Fibroblast of mammary gland (primary cell): ENCODE measurements at regions not wholly inside any gene's neighbourhood (a gene's known extent, or its start where the extent isn't known, plus 50 kb on each side); places are given as distances from the start of the nearest gene placed in this dataset.

Experiments
- DNase-seq: peaks from one replicate; pipeline ENCODE4 v3.0.0-alpha.2; 2010; ENCODE audit warnings: low read depth
- H3K4me3 ChIP-seq: 2 replicates; pipeline ENCODE4 v1.5.1; 2011; ENCODE audit warnings: low read depth, mild to moderate bottlenecking, low read length, moderate library complexity; ENCODE audit not compliant: control insufficient read depth
- TF ChIP-seq, protein P1 (sequence below): conservative IDR thresholded peaks from 2 replicates; pipeline ENCODE4 v1.5.1; 2011; ENCODE audit warnings: low read depth, low read length, inconsistent platforms; ENCODE audit not compliant: control insufficient read depth, insufficient read depth

DNA sequence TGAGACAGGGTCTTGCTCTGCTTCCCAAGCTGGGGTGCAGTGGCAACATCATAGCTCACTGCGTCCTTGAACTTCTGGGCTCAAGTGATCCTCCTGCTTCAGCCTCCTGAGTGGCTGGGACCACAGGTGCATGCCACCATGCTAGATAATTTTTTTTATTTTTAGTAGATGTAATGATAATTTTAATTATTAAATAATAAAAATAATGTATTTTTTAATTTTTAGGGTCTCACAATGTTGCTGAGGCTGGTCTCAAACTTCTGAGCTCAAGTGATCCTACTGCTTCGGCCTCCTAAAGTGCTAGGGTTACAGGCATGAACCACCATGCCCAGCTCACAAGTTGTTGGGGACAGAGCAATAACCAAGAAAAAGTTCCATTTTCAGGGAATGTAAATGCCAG lies 138.0 kb upstream of the RALGAPA2 start:
- TF ChIP-seq, protein P1, sequence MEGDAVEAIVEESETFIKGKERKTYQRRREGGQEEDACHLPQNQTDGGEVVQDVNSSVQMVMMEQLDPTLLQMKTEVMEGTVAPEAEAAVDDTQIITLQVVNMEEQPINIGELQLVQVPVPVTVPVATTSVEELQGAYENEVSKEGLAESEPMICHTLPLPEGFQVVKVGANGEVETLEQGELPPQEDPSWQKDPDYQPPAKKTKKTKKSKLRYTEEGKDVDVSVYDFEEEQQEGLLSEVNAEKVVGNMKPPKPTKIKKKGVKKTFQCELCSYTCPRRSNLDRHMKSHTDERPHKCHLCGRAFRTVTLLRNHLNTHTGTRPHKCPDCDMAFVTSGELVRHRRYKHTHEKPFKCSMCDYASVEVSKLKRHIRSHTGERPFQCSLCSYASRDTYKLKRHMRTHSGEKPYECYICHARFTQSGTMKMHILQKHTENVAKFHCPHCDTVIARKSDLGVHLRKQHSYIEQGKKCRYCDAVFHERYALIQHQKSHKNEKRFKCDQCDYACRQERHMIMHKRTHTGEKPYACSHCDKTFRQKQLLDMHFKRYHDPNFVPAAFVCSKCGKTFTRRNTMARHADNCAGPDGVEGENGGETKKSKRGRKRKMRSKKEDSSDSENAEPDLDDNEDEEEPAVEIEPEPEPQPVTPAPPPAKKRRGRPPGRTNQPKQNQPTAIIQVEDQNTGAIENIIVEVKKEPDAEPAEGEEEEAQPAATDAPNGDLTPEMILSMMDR, result no peak
- no peak for DNase-seq
- no peak overlapping the region for H3K4me3 ChIP-seq

DNA sequence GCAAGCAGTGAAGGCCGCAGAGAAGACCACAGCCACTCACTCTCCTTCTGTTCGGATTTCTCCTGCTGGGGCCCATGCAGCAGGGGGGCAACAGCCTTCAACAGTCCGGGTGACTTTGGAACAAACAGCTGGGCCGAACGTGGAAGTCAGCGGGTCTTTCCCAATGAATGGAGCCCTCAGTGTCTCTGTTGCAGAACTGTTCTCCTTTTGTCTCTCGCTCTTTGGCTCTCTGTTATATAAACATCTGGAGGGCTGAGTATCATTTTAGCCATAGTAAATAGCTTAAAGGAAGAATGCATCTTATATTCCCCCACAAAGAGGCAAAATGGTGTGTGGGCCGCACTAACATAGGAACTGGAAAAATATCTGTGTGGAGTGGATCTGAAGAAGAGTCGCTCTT lies 136.7 kb upstream of the RALGAPA2 start:
- H3K4me3 ChIP-seq, result no peak overlapping the region
- DNase-seq, result no peak
- TF ChIP-seq, protein P1, result no peak

DNA sequence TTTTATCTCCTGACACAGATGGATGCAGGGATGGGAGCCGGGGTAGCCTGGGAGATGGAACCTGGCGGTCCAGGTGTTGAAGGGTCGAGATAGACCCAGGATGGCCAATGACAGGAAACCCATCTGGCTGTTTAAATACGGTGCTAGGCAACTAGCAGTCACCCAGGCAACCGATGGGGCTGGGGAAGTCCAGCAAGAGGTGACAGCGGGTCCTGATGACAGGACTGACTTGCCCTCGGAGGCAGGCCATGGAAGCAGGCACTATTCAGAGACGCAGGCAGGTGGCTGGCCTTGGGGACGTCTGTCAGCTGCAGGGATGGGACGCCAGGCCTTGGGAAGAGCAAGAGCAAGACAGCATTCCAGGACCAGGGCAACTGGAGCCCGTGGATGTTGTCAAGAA lies 135.4 kb upstream of the RALGAPA2 start:
- no peak overlapping the region for H3K4me3 ChIP-seq
- TF ChIP-seq, protein P1, result no peak
- no peak for DNase-seq

DNA sequence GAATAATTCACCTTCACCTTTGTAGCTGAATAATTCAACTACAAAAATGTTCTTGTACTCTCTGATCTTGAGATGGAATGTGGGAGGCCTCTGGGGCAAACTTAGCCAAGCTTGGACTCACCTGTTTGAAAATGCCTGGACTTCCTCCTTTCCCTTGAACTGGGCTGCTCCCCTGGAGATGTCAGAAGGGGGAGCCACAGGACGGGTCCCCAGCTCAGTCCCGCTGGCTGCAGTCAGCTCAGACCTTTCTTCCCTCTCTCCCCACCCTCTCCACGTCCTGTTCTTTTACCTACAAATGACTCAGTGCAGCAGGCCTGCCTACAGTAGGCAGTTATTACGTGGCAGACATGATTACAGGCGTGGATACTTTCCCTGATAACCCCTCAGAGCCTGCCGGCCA lies 131.5 kb upstream of the RALGAPA2 start:
- no peak for DNase-seq
- TF ChIP-seq, protein P1, result no peak
- no peak overlapping the region for H3K4me3 ChIP-seq

DNA sequence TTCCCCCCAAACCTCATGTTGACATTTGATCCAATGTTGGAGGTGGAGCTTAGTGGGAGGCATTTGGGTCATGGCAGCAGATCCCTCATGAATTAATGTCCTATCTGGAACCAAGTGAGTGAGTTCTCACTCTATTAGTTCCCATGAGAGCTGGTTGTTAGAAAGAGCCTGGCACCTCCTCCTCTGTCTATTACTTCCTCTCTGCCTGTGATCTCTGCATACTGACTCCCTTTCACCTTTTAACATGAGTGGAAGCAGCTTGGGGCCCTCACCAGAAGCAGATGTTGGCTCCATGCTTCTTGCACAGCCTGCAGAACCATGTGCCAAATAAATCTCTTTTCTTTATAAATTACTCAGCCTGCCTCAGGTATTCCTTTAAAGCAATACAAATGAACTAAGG lies 127.3 kb upstream of the RALGAPA2 start:
- DNase-seq, result no peak
- TF ChIP-seq, protein P1, result no peak
- no peak overlapping the region for H3K4me3 ChIP-seq

DNA sequence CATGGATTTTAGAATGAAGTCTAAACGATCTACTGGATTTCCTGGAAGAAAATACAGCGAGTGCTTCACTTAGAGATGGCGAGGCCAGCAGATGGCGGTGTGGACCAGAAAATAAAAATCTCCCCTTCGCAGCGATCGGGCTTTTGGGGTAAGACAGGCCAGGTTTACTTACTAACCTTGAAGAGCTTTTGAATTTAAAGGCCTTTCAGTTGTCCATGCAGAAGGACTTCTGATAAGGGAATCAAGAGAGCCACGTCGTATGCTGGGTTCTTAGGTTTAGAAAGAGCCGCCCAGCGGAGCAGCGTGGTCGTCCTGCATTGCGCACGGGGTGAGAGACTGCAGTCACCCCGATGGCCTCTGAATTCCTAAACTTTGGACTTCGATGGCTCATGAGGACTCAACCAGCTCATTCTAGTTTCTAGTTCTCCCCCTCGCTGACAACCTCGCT lies 125.2 kb upstream of the RALGAPA2 start:
- H3K4me3 ChIP-seq, result no peak overlapping the region
- peak; percentile 50 for DNase-seq
- TF ChIP-seq, protein P1, result peak; percentile 66

DNA sequence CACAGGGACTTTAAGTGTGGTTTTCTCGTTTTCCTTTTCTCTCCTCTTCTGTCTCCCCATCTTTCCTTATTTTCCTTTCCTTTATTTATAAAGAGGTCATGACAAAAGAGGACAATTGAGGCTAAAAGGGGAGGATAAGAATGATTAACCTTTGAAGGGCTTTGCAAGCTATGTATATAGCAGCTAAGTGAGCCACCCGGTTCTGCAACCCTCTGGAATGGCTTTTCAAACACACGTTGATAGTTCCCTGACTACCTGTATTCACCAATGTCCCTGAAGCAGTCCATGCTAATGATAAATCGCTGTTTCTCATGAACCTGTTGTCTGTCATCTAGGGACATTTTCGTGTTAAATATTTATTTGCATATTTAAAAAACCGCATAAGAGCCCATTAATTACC lies 124.4 kb upstream of the RALGAPA2 start:
- no peak overlapping the region for H3K4me3 ChIP-seq
- no peak for DNase-seq
- TF ChIP-seq, protein P1, result no peak
